GM23338 (cell line): ENCODE measurements at regions not wholly inside any gene's neighbourhood (a gene's known extent, or its start where the extent isn't known, plus 50 kb on each side); places are given as distances from the start of the nearest gene placed in this dataset.

ENCODE experiments used
- ATAC-seq: fragments of 200-7000 bp; cut with Tn5 transposase; 3 replicates; pipeline ENCODE4 v1.9.1; 2020
- DNase-seq: peaks from one replicate; pipeline ENCODE4 v3.0.0-alpha.2; 2015; ENCODE audit warnings: low spot score
- H2AFZ ChIP-seq: fragments of 200-600 bp; sonication (generic); 2 replicates; pipeline ENCODE4 v1.8.0; 2016; ENCODE audit warnings: antibody characterized with exemption, mild to moderate bottlenecking, moderate library complexity
- H3F3A ChIP-seq: fragments of 200-600 bp; sonication (generic); replicated peaks from 2 replicates; pipeline ENCODE4 v1.8.0; 2017; ENCODE audit warnings: antibody characterized with exemption, mixed run types, low read depth
- H3K27ac ChIP-seq: fragments of 200-600 bp; sonication (generic); 2 replicates; pipeline ENCODE4 v1.6.1; 2016; ENCODE audit warnings: low read depth
- H3K27me3 ChIP-seq: fragments of 200-600 bp; sonication (generic); 2 replicates; pipeline ENCODE4 v1.8.0; 2016; ENCODE audit warnings: mild to moderate bottlenecking, mixed run types, moderate library complexity; ENCODE audit not compliant: insufficient read depth
- H3K36me3 ChIP-seq: fragments of 200-600 bp; sonication (generic); 2 replicates; pipeline ENCODE4 v1.8.0; 2016; ENCODE audit warnings: mild to moderate bottlenecking; ENCODE audit not compliant: insufficient read depth
- H3K4me1 ChIP-seq: fragments of 200-600 bp; sonication (generic); 2 replicates; pipeline ENCODE4 v1.8.0; 2016; ENCODE audit warnings: mild to moderate bottlenecking, moderate library complexity; ENCODE audit not compliant: insufficient read depth
- H3K4me2 ChIP-seq: fragments of 200-600 bp; sonication (generic); 2 replicates; pipeline ENCODE4 v1.7.1; 2017; ENCODE audit warnings: mixed run types
- H3K4me3 ChIP-seq: fragments of 200-600 bp; sonication (generic); 2 replicates; pipeline ENCODE4 v1.6.1; 2016; ENCODE audit warnings: mixed run types
- H3K79me2 ChIP-seq: fragments of 200-600 bp; sonication (generic); replicated peaks from 2 replicates; pipeline ENCODE4 v1.8.0; 2017; ENCODE audit warnings: mild to moderate bottlenecking; ENCODE audit not compliant: insufficient read depth
- H3K9me2 ChIP-seq: fragments of 200-600 bp; sonication (generic); 2 replicates; pipeline ENCODE4 v1.8.0; 2017; ENCODE audit not compliant: insufficient read depth
- H4K20me1 ChIP-seq: fragments of 200-600 bp; sonication (generic); replicated peaks from 2 replicates; pipeline ENCODE4 v1.8.0; 2017; ENCODE audit warnings: mild to moderate bottlenecking; ENCODE audit not compliant: insufficient read depth
- H3K27ac Mint-ChIP-seq: 2 replicates; pipeline ENCODE4 v1.8.0; 2020; ENCODE audit warnings: inconsistent platforms, mild to moderate bottlenecking, moderate library complexity, mixed read lengths
- H3K27me3 Mint-ChIP-seq: 3 replicates; pipeline ENCODE4 v1.8.0; 2022; ENCODE audit warnings: low read depth, mild to moderate bottlenecking, moderate library complexity, mixed read lengths, inconsistent platforms; ENCODE audit not compliant: insufficient read depth, poor library complexity
- H3K36me3 Mint-ChIP-seq: 3 replicates; pipeline ENCODE4 v1.8.0; 2021; ENCODE audit warnings: low read depth, mild to moderate bottlenecking, inconsistent platforms, moderate library complexity, mixed read lengths
- H3K4me1 Mint-ChIP-seq: 3 replicates; pipeline ENCODE4 v1.8.0; 2020; ENCODE audit warnings: mild to moderate bottlenecking, inconsistent platforms, mixed read lengths
- H3K4me3 Mint-ChIP-seq: 3 replicates; pipeline ENCODE4 v1.8.0; 2021; ENCODE audit warnings: moderate library complexity, mild to moderate bottlenecking, inconsistent platforms, mixed read lengths
- H3K9me3 Mint-ChIP-seq: 3 replicates; pipeline ENCODE4 v1.8.0; 2020; ENCODE audit warnings: moderate library complexity, mild to moderate bottlenecking, inconsistent platforms, mixed read lengths
- CREB1 ChIP-seq: fragments of 250-450 bp; sonication (Bioruptor Pico); IDR thresholded peaks from 2 replicates; pipeline ENCODE4 v1.5.0; 2020; ENCODE audit warnings: low read depth, mild to moderate bottlenecking, moderate library complexity
- EZH2 ChIP-seq: fragments of 200-600 bp; sonication (generic); IDR thresholded peaks from one replicate; pipeline ENCODE4 v1.8.0; 2017; ENCODE audit warnings: antibody characterized with exemption, mild to moderate bottlenecking, low read depth; ENCODE audit not compliant: unreplicated experiment
- EZH2phosphoT487 ChIP-seq: fragments of 200-600 bp; sonication (generic); IDR thresholded peaks from one replicate; pipeline ENCODE4 v1.8.1; 2018; ENCODE audit warnings: antibody characterized with exemption; ENCODE audit not compliant: unreplicated experiment
- JUNB ChIP-seq: IDR thresholded peaks from one replicate; pipeline ENCODE4 v1.6.1; 2016; ENCODE audit warnings: antibody characterized with exemption; ENCODE audit not compliant: unreplicated experiment
- NANOG ChIP-seq: IDR thresholded peaks from 2 replicates; pipeline ENCODE4 v1.6.1; 2016; ENCODE audit warnings: antibody characterized with exemption, borderline replicate concordance
- POLR2AphosphoS5 ChIP-seq: IDR thresholded peaks from 2 replicates; pipeline ENCODE4 v1.6.1; 2016; ENCODE audit warnings: antibody characterized with exemption, low read depth
- STAT1 ChIP-seq: IDR thresholded peaks from one replicate; pipeline ENCODE4 v1.6.1; 2016; ENCODE audit warnings: antibody characterized with exemption; ENCODE audit not compliant: unreplicated experiment
- ZNF114 ChIP-seq: fragments of 250-450 bp; sonication (Bioruptor Pico); IDR thresholded peaks from 2 replicates; pipeline ENCODE4 v1.5.0; 2020; ENCODE audit warnings: mild to moderate bottlenecking, moderate library complexity
- ZNF331 ChIP-seq: fragments of 250-450 bp; sonication (Bioruptor Pico); IDR thresholded peaks from 2 replicates; pipeline ENCODE4 v1.5.0; 2020; ENCODE audit warnings: low read depth, mild to moderate bottlenecking, moderate library complexity
- TF ChIP-seq, protein P1 (sequence below): fragments of 250-450 bp; sonication (Bioruptor Pico); IDR thresholded peaks from 2 replicates; pipeline ENCODE4 v1.5.0; 2020; ENCODE audit warnings: mild to moderate bottlenecking, moderate library complexity
- TF ChIP-seq, protein P2 (sequence below): IDR thresholded peaks from 2 replicates; pipeline ENCODE4 v1.6.1; 2016; ENCODE audit warnings: antibody characterized with exemption
- TF ChIP-seq, protein P3 (sequence below), 2 experiments: fragments of 200-600 bp in 1 of 2; sonication (generic) in 1 of 2; conservative IDR thresholded peaks; 2 replicates each; pipeline versions ENCODE4 v1.5.1 to v1.6.1; 2016 to 2017; ENCODE audit warnings: antibody characterized with exemption in 2 of 2, low read depth in 2 of 2, mild to moderate bottlenecking in 2 of 2, moderate library complexity in 1 of 2
- TF ChIP-seq, protein P4 (sequence below): IDR thresholded peaks from one replicate; pipeline ENCODE4 v1.6.1; 2018; ENCODE audit warnings: antibody characterized with exemption; ENCODE audit not compliant: unreplicated experiment

DNA sequence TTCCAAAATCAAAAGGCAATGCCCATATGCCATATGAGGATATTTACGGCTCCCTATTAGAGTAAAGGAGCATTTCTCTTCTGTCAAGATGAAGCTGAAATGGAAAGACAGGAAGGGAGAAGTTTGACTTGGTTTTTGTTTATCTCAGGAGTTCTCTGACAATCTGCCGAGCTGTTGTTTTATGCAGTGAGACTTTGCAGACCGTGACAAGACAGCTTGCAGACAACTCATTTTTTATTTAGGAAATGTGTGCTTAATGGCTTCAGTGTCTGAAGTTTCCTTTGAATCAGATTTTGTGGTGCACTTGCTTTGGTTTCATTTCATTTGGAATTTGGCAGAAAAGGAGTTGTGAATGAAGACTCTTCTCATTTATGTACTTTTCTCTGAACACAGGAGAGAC, 145.4 kb downstream of the C12orf50 start:
- no peaks in the 10 kb centered on the region for H3K36me3 ChIP-seq
- no peak for DNase-seq
- TF ChIP-seq, protein P1, sequence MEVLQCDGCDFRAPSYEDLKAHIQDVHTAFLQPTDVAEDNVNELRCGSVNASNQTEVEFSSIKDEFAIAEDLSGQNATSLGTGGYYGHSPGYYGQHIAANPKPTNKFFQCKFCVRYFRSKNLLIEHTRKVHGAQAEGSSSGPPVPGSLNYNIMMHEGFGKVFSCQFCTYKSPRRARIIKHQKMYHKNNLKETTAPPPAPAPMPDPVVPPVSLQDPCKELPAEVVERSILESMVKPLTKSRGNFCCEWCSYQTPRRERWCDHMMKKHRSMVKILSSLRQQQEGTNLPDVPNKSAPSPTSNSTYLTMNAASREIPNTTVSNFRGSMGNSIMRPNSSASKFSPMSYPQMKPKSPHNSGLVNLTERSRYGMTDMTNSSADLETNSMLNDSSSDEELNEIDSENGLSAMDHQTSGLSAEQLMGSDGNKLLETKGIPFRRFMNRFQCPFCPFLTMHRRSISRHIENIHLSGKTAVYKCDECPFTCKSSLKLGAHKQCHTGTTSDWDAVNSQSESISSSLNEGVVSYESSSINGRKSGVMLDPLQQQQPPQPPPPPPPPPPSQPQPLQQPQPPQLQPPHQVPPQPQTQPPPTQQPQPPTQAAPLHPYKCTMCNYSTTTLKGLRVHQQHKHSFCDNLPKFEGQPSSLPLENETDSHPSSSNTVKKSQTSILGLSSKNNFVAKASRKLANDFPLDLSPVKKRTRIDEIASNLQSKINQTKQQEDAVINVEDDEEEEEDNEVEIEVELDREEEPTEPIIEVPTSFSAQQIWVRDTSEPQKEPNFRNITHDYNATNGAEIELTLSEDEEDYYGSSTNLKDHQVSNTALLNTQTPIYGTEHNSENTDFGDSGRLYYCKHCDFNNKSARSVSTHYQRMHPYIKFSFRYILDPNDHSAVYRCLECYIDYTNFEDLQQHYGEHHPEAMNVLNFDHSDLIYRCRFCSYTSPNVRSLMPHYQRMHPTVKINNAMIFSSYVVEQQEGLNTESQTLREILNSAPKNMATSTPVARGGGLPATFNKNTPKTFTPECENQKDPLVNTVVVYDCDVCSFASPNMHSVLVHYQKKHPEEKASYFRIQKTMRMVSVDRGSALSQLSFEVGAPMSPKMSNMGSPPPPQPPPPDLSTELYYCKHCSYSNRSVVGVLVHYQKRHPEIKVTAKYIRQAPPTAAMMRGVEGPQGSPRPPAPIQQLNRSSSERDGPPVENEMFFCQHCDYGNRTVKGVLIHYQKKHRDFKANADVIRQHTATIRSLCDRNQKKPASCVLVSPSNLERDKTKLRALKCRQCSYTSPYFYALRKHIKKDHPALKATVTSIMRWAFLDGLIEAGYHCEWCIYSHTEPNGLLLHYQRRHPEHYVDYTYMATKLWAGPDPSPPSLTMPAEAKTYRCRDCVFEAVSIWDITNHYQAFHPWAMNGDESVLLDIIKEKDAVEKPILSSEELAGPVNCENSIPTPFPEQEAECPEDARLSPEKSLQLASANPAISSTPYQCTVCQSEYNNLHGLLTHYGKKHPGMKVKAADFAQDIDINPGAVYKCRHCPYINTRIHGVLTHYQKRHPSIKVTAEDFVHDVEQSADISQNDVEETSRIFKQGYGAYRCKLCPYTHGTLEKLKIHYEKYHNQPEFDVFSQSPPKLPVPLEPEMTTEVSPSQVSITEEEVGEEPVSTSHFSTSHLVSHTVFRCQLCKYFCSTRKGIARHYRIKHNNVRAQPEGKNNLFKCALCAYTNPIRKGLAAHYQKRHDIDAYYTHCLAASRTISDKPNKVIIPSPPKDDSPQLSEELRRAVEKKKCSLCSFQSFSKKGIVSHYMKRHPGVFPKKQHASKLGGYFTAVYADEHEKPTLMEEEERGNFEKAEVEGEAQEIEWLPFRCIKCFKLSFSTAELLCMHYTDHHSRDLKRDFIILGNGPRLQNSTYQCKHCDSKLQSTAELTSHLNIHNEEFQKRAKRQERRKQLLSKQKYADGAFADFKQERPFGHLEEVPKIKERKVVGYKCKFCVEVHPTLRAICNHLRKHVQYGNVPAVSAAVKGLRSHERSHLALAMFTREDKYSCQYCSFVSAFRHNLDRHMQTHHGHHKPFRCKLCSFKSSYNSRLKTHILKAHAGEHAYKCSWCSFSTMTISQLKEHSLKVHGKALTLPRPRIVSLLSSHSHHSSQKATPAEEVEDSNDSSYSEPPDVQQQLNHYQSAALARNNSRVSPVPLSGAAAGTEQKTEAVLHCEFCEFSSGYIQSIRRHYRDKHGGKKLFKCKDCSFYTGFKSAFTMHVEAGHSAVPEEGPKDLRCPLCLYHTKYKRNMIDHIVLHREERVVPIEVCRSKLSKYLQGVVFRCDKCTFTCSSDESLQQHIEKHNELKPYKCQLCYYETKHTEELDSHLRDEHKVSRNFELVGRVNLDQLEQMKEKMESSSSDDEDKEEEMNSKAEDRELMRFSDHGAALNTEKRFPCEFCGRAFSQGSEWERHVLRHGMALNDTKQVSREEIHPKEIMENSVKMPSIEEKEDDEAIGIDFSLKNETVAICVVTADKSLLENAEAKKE (CRISPR knock-in tag), result no peak
- no peak for TF ChIP-seq JUNB
- no peak for TF ChIP-seq CREB1 (CRISPR knock-in tag)
- no peak for TF ChIP-seq EZH2
- TF ChIP-seq, protein P2, sequence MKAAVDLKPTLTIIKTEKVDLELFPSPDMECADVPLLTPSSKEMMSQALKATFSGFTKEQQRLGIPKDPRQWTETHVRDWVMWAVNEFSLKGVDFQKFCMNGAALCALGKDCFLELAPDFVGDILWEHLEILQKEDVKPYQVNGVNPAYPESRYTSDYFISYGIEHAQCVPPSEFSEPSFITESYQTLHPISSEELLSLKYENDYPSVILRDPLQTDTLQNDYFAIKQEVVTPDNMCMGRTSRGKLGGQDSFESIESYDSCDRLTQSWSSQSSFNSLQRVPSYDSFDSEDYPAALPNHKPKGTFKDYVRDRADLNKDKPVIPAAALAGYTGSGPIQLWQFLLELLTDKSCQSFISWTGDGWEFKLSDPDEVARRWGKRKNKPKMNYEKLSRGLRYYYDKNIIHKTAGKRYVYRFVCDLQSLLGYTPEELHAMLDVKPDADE, result no peak
- TF ChIP-seq ZNF114 (CRISPR knock-in tag), result no peak
- TF ChIP-seq NANOG, result no peak
- no peak for TF ChIP-seq ZNF331 (CRISPR knock-in tag)
- TF ChIP-seq, protein P3, sequence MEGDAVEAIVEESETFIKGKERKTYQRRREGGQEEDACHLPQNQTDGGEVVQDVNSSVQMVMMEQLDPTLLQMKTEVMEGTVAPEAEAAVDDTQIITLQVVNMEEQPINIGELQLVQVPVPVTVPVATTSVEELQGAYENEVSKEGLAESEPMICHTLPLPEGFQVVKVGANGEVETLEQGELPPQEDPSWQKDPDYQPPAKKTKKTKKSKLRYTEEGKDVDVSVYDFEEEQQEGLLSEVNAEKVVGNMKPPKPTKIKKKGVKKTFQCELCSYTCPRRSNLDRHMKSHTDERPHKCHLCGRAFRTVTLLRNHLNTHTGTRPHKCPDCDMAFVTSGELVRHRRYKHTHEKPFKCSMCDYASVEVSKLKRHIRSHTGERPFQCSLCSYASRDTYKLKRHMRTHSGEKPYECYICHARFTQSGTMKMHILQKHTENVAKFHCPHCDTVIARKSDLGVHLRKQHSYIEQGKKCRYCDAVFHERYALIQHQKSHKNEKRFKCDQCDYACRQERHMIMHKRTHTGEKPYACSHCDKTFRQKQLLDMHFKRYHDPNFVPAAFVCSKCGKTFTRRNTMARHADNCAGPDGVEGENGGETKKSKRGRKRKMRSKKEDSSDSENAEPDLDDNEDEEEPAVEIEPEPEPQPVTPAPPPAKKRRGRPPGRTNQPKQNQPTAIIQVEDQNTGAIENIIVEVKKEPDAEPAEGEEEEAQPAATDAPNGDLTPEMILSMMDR (conservative IDR thresholded peaks at IDR 0.05; ENCODE audit: low read depth in 2 of 2), result no peak
- TF ChIP-seq STAT1, result no peak
- TF ChIP-seq POLR2AphosphoS5, result no peak
- TF ChIP-seq, protein P4, sequence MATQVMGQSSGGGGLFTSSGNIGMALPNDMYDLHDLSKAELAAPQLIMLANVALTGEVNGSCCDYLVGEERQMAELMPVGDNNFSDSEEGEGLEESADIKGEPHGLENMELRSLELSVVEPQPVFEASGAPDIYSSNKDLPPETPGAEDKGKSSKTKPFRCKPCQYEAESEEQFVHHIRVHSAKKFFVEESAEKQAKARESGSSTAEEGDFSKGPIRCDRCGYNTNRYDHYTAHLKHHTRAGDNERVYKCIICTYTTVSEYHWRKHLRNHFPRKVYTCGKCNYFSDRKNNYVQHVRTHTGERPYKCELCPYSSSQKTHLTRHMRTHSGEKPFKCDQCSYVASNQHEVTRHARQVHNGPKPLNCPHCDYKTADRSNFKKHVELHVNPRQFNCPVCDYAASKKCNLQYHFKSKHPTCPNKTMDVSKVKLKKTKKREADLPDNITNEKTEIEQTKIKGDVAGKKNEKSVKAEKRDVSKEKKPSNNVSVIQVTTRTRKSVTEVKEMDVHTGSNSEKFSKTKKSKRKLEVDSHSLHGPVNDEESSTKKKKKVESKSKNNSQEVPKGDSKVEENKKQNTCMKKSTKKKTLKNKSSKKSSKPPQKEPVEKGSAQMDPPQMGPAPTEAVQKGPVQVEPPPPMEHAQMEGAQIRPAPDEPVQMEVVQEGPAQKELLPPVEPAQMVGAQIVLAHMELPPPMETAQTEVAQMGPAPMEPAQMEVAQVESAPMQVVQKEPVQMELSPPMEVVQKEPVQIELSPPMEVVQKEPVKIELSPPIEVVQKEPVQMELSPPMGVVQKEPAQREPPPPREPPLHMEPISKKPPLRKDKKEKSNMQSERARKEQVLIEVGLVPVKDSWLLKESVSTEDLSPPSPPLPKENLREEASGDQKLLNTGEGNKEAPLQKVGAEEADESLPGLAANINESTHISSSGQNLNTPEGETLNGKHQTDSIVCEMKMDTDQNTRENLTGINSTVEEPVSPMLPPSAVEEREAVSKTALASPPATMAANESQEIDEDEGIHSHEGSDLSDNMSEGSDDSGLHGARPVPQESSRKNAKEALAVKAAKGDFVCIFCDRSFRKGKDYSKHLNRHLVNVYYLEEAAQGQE, result no peak
- no peak for TF ChIP-seq EZH2phosphoT487
- no peak overlapping the region for H3K4me3 Mint-ChIP-seq
- no peaks in the 10 kb centered on the region for H3K4me1 ChIP-seq
- H3K4me1 Mint-ChIP-seq, result no peaks in the 10 kb centered on the region
- H3K36me3 Mint-ChIP-seq, result no peaks in the 10 kb centered on the region
- no peak overlapping the region for H3K27ac Mint-ChIP-seq
- H2AFZ ChIP-seq, result no peak overlapping the region
- no peaks in the 10 kb centered on the region for H3K79me2 ChIP-seq
- no peaks in the 10 kb centered on the region for H3K27me3 ChIP-seq
- ATAC-seq, result no peak
- no peak overlapping the region for H3K27ac ChIP-seq
- no peaks in the 10 kb centered on the region for H3K9me2 ChIP-seq
- no peaks in the 10 kb centered on the region for H4K20me1 ChIP-seq
- H3K4me2 ChIP-seq, result no peak overlapping the region
- no peaks in the 10 kb centered on the region for H3K9me3 Mint-ChIP-seq
- no peak overlapping the region for H3K4me3 ChIP-seq
- H3K27me3 Mint-ChIP-seq, result no peaks in the 10 kb centered on the region
- no peaks in the 10 kb centered on the region for H3F3A ChIP-seq
